Bronchial epithelial cell (primary cell): ENCODE measurements at regions not wholly inside any gene's neighbourhood (a gene's known extent, or its start where the extent isn't known, plus 50 kb on each side); places are given as distances from the start of the nearest gene placed in this dataset.

Experiments used
- DNase-seq: peaks from one replicate; pipeline ENCODE4 v3.0.0-alpha.2; 2010; ENCODE audit warnings: low read depth
- FAIRE-seq: peaks from 2 replicates; lab custom pipeline; 2011; peaks lifted over from hg19 to GRCh38; lab: Jason Lieb, UNC
- H3K27me3 ChIP-seq: 2 replicates; pipeline ENCODE4 v1.5.1; 2011; ENCODE audit warnings: low read length; ENCODE audit not compliant: control insufficient read depth, insufficient read depth
- H3K36me3 ChIP-seq: 2 replicates; pipeline ENCODE4 v1.5.1; 2011; ENCODE audit warnings: low read length; ENCODE audit not compliant: control insufficient read depth, insufficient read depth
- H3K4me3 ChIP-seq: 2 replicates; pipeline ENCODE4 v1.5.1; 2011; ENCODE audit warnings: mild to moderate bottlenecking, low read depth, low read length, control low read depth
- TF ChIP-seq, protein P1 (sequence below): IDR thresholded peaks from 2 replicates; pipeline ENCODE4 v1.5.1; 2011; ENCODE audit warnings: mild to moderate bottlenecking, moderate library complexity, low read length, control low read depth, inconsistent platforms; ENCODE audit not compliant: insufficient read depth, severe bottlenecking

DNA sequence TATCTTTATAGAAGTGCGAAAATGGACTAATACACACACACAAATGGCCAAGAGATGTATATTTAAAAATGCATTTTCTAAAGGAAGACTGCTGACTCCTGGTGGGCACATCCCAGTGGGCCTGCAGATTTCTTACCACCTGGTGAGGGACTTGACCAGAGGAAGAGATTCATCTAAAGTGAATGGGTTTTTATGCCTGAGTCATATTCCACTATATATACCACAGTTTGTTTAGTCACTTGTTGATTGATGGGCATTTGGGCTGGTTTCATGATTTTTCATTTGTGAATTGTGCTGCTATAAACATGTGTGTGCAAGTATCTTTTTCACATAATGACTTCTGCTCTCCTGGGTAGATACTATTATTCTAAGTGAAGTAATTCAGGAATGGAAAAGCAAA, 277.3 kb downstream of the SLC16A7 start:
- FAIRE-seq (no peak), DNase-seq (peak; percentile 12)
- Histone ChIP-seq H3K4me3 (no peak overlapping the region), H3K27me3 (no peaks in the 10 kb centered on the region), H3K36me3 (no peaks in the 10 kb centered on the region)
- TF ChIP-seq, protein P1, sequence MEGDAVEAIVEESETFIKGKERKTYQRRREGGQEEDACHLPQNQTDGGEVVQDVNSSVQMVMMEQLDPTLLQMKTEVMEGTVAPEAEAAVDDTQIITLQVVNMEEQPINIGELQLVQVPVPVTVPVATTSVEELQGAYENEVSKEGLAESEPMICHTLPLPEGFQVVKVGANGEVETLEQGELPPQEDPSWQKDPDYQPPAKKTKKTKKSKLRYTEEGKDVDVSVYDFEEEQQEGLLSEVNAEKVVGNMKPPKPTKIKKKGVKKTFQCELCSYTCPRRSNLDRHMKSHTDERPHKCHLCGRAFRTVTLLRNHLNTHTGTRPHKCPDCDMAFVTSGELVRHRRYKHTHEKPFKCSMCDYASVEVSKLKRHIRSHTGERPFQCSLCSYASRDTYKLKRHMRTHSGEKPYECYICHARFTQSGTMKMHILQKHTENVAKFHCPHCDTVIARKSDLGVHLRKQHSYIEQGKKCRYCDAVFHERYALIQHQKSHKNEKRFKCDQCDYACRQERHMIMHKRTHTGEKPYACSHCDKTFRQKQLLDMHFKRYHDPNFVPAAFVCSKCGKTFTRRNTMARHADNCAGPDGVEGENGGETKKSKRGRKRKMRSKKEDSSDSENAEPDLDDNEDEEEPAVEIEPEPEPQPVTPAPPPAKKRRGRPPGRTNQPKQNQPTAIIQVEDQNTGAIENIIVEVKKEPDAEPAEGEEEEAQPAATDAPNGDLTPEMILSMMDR, result no peak

GRCh38 chr12:59874781-59875180, 279.0 kb downstream of the SLC16A7 start:
- DNase-seq, result no peak
- Histone ChIP-seq H3K36me3 (no peaks in the 10 kb centered on the region), H3K4me3 (no peak overlapping the region), H3K27me3 (no peaks in the 10 kb centered on the region)
- TF ChIP-seq, protein P1, result no peak
- FAIRE-seq, result no peak

DNA sequence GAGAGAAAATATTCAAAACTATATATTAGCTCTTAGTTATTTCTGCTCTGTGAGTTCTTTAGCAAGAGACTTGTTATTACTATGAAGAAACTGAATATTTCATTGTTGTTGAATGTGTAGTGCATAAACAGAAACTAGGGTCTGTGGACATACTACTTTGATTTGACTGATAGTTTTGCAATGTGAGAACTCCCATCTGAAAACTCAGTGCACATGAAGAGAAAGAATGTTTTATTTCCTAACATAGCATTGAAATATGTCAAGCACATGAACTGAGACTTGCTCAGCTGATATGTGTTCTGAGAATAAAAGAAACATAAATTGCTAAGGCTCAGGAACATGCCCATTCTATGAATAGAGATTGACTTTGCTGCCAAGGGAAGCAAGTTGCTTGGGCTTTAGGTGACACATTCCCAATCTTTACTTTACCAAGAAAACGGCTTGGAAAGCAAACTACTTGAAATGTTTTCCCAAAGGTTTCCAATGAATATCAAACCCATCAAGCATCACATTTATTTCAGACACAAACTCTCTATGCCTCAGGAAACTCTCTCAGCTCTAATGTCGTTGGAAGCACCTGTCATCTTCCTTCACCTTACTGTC, 290.4 kb downstream of the SLC16A7 start:
- no peaks in the 10 kb centered on the region for H3K36me3 ChIP-seq
- DNase-seq (no peak), FAIRE-seq (no peak)
- H3K4me3 ChIP-seq, result no peak overlapping the region
- TF ChIP-seq, protein P1, result no peak
- H3K27me3 ChIP-seq, result no peaks in the 10 kb centered on the region

- Histone ChIP-seq H3K27me3 (no peaks in the 10 kb centered on the region), H3K4me3 (no peak overlapping the region), H3K36me3 (no peaks in the 10 kb centered on the region)
- TF ChIP-seq, protein P1, result no peak
- FAIRE-seq, result no peak
- DNase-seq, result no peak
These were observed 291.3 kb downstream of the SLC16A7 start for GRCh38 chr12:59887178-59887577.

DNA sequence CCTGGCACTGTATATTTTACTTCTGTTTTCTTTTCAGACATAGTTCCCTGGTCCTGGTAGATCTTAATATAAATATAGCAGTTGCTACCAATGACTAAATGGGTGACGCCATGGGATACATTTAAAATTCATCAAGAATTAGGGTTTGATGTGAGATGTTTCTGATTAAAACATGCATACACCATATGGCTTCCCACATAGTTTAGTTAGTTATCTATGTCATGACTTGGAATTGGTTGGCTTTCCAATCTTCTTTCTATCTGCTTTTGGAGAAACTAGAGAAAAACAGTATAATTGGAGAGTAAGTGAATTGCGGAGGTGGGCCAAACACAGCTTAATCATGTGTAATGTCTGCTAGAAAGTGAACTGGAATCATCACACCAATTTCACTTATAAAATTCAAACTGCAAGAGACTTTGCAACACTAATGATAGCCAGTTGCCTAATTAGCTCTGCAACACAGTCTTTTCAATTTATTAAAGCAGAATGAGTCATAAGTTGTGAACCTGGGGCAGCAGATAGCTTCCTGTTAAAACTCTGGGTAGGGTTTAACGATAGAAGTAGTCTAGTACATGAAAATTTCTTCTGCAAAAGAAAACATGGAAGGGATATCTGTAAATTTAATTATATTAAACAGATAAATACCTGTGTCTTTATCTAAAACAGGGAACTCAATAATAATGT, 295.2 kb downstream of the SLC16A7 start:
- TF ChIP-seq, protein P1, result no peak
- peak; percentile 32 for DNase-seq
- Histone ChIP-seq H3K27me3 (no peaks in the 10 kb centered on the region), H3K36me3 (no peaks in the 10 kb centered on the region), H3K4me3 (no peak overlapping the region)
- FAIRE-seq, result no peak
